ENCODE measurements at regions not wholly inside any gene's neighbourhood (a gene's known extent, or its start where the extent isn't known, plus 50 kb on each side); places are given as distances from the start of the nearest gene placed in this dataset.
"Not testable (repeated sequence)": the region's sequence is repeated elsewhere in the genome, so short reads cannot be mapped to it uniquely, and the experiment has no call there.

DNA sequence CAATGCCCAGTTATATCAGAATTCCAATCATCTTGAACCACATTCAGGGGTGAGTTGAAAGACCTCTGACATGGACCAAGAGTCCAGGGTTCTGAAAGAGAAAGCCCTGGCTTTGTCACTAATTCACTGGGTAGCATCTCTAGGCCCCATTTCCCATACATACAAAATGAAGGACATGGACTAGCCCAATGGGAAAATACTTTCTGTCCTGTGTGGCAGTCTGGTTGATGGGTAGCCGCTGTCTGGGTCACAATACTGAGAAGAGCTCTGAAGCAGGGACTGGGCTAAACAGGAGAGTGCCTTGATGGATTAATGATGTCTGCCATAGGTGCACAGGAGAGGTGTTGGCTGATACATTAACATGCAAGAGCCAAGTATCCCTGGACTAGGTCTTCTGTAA is 214.3 kb downstream of the RAB11FIP4 start:
- Histone ChIP-seq H3K36me3 (ENCODE audit: insufficient read depth, low read length) (no peaks in the 10 kb centered on the region), H3K4me2 (ENCODE audit: low read depth, low read length, poor library complexity, severe bottlenecking) (no peak overlapping the region), H3K27me3 (ENCODE audit: insufficient read depth, low read length, poor library complexity, severe bottlenecking) (no peaks in the 10 kb centered on the region), H3F3A (ENCODE audit: low read depth) (no peaks in the 10 kb centered on the region; the same call in 1 of the 2 replicates), H3K79me2 (ENCODE audit: insufficient read depth, low read length) (no peaks in the 10 kb centered on the region), H4K20me1 (ENCODE audit: insufficient read depth, low read length, poor library complexity, severe bottlenecking) (no peaks in the 10 kb centered on the region), H3K4me3 (ENCODE audit: low read length, poor library complexity, severe bottlenecking) (no peak overlapping the region), H3K9ac (ENCODE audit: low read depth, low read length, poor library complexity, severe bottlenecking) (no peak overlapping the region), H3K4me1 (ENCODE audit: insufficient read depth, low read length, poor library complexity, severe bottlenecking) (peaks cover 12% of the 10 kb centered on the region), H2AFZ (ENCODE audit: low read length) (no peak overlapping the region), H3K9me2 (replicated peaks; ENCODE audit: low read depth, low read length) (no peaks in the 10 kb centered on the region), H3K9me3 (ENCODE audit: insufficient read depth, low read depth, low read length) (no peaks in the 10 kb centered on the region)
- TF ChIP-seq, protein P1, sequence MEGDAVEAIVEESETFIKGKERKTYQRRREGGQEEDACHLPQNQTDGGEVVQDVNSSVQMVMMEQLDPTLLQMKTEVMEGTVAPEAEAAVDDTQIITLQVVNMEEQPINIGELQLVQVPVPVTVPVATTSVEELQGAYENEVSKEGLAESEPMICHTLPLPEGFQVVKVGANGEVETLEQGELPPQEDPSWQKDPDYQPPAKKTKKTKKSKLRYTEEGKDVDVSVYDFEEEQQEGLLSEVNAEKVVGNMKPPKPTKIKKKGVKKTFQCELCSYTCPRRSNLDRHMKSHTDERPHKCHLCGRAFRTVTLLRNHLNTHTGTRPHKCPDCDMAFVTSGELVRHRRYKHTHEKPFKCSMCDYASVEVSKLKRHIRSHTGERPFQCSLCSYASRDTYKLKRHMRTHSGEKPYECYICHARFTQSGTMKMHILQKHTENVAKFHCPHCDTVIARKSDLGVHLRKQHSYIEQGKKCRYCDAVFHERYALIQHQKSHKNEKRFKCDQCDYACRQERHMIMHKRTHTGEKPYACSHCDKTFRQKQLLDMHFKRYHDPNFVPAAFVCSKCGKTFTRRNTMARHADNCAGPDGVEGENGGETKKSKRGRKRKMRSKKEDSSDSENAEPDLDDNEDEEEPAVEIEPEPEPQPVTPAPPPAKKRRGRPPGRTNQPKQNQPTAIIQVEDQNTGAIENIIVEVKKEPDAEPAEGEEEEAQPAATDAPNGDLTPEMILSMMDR (conservative IDR thresholded peaks at IDR 0.05; ENCODE audit: low read length) = no peak
- TF ChIP-seq EZH2phosphoT487 (IDR thresholded peaks at IDR 0.05; ENCODE audit: borderline replicate concordance) = no peak

DNA sequence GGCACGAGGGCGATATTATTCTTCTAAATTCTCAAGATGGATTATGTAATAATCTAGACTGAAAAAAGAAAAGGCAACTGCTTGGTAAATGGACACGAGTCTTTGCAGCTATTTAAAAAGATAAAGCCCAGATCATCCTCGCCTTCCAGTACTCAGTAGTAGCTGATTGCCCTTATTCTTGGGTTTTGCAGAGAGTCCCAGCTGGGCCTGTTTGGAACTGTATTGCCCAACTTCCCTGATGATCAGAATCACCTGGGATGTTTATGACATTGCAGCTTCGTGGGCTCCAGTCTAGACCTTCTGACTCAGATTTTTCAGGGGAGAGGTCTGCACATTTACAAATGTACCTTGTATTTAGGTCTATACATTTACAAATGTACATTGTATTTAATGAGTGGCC is 213.5 kb downstream of the RAB11FIP4 start:
- TF ChIP-seq, protein P1 (conservative IDR thresholded peaks at IDR 0.05; ENCODE audit: low read length) = no peak
- no peak for TF ChIP-seq EZH2phosphoT487 (IDR thresholded peaks at IDR 0.05; ENCODE audit: borderline replicate concordance)

DNA sequence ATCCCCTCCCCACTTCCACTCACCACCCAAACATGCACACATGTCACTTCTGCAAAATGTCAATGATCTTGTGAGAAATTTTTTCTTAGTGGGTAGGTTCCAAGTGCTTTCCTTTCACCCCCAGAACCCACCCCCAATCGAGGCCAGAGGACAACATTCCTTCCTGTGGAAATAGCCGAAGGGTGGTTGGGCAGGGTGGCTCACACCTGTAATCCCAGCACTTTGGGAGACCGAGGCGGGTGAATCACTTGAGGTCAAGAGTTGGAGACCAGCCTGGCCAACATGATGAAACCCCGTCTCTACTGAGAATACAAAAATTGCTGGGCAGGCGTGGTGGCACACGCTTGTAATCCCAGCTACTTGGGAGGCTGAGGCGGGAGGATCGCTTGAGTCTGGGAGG is 208.7 kb downstream of the RAB11FIP4 start:
- not testable (repeated sequence) for H3F3A ChIP-seq (ENCODE audit: low read depth); H3K9ac ChIP-seq (ENCODE audit: low read depth, low read length, poor library complexity, severe bottlenecking); H3K36me3 ChIP-seq (ENCODE audit: insufficient read depth, low read length); H3K27me3 ChIP-seq (ENCODE audit: insufficient read depth, low read length, poor library complexity, severe bottlenecking); H3K4me2 ChIP-seq (ENCODE audit: low read depth, low read length, poor library complexity, severe bottlenecking); H2AFZ ChIP-seq (ENCODE audit: low read length); H3K4me3 ChIP-seq (ENCODE audit: low read length, poor library complexity, severe bottlenecking); H3K9me3 ChIP-seq (ENCODE audit: insufficient read depth, low read depth, low read length); H4K20me1 ChIP-seq (ENCODE audit: insufficient read depth, low read length, poor library complexity, severe bottlenecking); H3K79me2 ChIP-seq (ENCODE audit: insufficient read depth, low read length); H3K9me2 ChIP-seq (replicated peaks; ENCODE audit: low read depth, low read length)
- H3K4me1 ChIP-seq (ENCODE audit: insufficient read depth, low read length, poor library complexity, severe bottlenecking) = peaks cover 39% of the 10 kb centered on the region

More for the DNA sequence above, 213.5 kb downstream of the RAB11FIP4 start:
- H3K9ac ChIP-seq (ENCODE audit: low read depth, low read length, poor library complexity, severe bottlenecking) = no peak overlapping the region
- no peaks in the 10 kb centered on the region for H3K9me3 ChIP-seq (ENCODE audit: insufficient read depth, low read depth, low read length)
- H4K20me1 ChIP-seq (ENCODE audit: insufficient read depth, low read length, poor library complexity, severe bottlenecking) = no peaks in the 10 kb centered on the region
- no peaks in the 10 kb centered on the region for H3K79me2 ChIP-seq (ENCODE audit: insufficient read depth, low read length)
- no peak overlapping the region for H3K4me3 ChIP-seq (ENCODE audit: low read length, poor library complexity, severe bottlenecking)
- H2AFZ ChIP-seq (ENCODE audit: low read length) = no peak overlapping the region
- H3K4me2 ChIP-seq (ENCODE audit: low read depth, low read length, poor library complexity, severe bottlenecking) = no peak overlapping the region
- H3K4me1 ChIP-seq (ENCODE audit: insufficient read depth, low read length, poor library complexity, severe bottlenecking) = peaks cover 7% of the 10 kb centered on the region
- H3K36me3 ChIP-seq (ENCODE audit: insufficient read depth, low read length) = no peaks in the 10 kb centered on the region
- H3K9me2 ChIP-seq (replicated peaks; ENCODE audit: low read depth, low read length) = no peaks in the 10 kb centered on the region
- no peaks in the 10 kb centered on the region; the same call in 1 of the 2 replicates for H3F3A ChIP-seq (ENCODE audit: low read depth)
- no peaks in the 10 kb centered on the region for H3K27me3 ChIP-seq (ENCODE audit: insufficient read depth, low read length, poor library complexity, severe bottlenecking)

DNA sequence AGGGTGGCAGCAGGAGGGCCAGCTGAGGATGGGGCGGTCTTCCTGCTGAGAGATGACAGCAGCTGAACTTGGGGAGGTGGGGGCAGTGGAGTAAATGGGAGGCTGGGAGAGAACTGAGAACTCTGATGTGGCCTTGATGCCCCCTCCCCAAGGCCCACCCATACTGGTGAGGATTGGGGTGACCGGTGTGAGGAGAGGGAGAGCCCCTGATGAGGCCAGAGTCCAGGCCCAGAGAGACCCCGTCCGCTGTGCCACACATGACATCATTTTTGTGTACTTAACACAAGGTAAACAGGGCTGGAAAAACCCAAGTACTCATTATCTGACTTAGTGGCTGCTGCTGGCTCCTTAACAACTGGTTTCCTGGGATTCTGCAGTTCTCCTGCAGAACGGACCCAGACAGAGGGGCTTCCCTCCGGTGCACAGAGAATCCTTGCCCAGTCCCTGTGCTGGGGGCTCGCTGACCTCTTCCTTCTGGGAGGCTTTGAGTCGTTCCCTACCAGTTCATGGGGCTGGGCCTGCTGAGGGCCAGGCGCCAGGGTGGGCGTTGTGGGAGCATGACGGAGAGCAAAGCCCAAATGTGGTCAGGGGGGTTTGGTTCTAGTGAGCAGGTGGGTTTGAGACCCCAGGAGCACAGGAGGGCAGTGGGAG is 207.6 kb downstream of the RAB11FIP4 start:
- Histone ChIP-seq H3K36me3 (ENCODE audit: insufficient read depth, low read length) (no peaks in the 10 kb centered on the region), H3K4me2 (ENCODE audit: low read depth, low read length, poor library complexity, severe bottlenecking) (peak overlapping the region; percentile 55), H3K9me2 (replicated peaks; ENCODE audit: low read depth, low read length) (no peaks in the 10 kb centered on the region), H3K4me1 (ENCODE audit: insufficient read depth, low read length, poor library complexity, severe bottlenecking) (peaks cover 49% of the 10 kb centered on the region), H4K20me1 (ENCODE audit: insufficient read depth, low read length, poor library complexity, severe bottlenecking) (no peaks in the 10 kb centered on the region), H3K27me3 (ENCODE audit: insufficient read depth, low read length, poor library complexity, severe bottlenecking) (no peaks in the 10 kb centered on the region), H3K4me3 (ENCODE audit: low read length, poor library complexity, severe bottlenecking) (no peak overlapping the region), H3F3A (ENCODE audit: low read depth) (peaks cover 8% of the 10 kb centered on the region), H3K9me3 (ENCODE audit: insufficient read depth, low read depth, low read length) (no peaks in the 10 kb centered on the region), H3K79me2 (ENCODE audit: insufficient read depth, low read length) (no peaks in the 10 kb centered on the region), H2AFZ (ENCODE audit: low read length) (no peak overlapping the region), H3K9ac (ENCODE audit: low read depth, low read length, poor library complexity, severe bottlenecking) (peak overlapping the region; percentile 79)
- TF ChIP-seq EZH2phosphoT487 (IDR thresholded peaks at IDR 0.05; ENCODE audit: borderline replicate concordance) = no peak
- TF ChIP-seq, protein P1 (conservative IDR thresholded peaks at IDR 0.05; ENCODE audit: low read length) = no peak

Measured in Loucy (cell line).